NCI-H2107 treated with DMSO at 0.1 percent for 48 hours (cell line): ENCODE measurements at regions not wholly inside any gene's neighbourhood (a gene's known extent, or its start where the extent isn't known, plus 50 kb on each side); places are given as distances from the start of the nearest gene placed in this dataset.
"Not testable (repeated sequence)": the region's sequence is repeated elsewhere in the genome, so short reads cannot be mapped to it uniquely, and the experiment has no call there.

Source experiments
- DNase-seq: peaks from one replicate; lab custom pipeline; 2025; ENCODE audit not compliant: unreplicated experiment; lab: John Stamatoyannopoulos, UW

GRCh38 chr13:43946281-43946680, 66.6 kb downstream of the LACC1 start:
- no peak for DNase-seq

- DNase-seq, result no peak
These were observed 68.3 kb downstream of the LACC1 start for GRCh38 chr13:43947897-43948458.

GRCh38 chr13:43953370-43953769, 73.7 kb downstream of the LACC1 start:
- DNase-seq, result no peak

- not testable (repeated sequence) for DNase-seq
These were observed 77.3 kb downstream of the LACC1 start for GRCh38 chr13:43956975-43957374.

- DNase-seq, result no peak
These were observed 79.6 kb downstream of the LACC1 start for GRCh38 chr13:43959291-43959690.

GRCh38 chr13:43961909-43962308, 82.2 kb downstream of the LACC1 start:
- no peak for DNase-seq

- no peak for DNase-seq
These were observed 84.0 kb downstream of the LACC1 start for GRCh38 chr13:43963726-43964125.

- no peak for DNase-seq
These were observed 85.2 kb downstream of the LACC1 start for GRCh38 chr13:43964698-43965458.

GRCh38 chr13:43965459-43965845, 85.7 kb downstream of the LACC1 start:
- DNase-seq, result no peak

- DNase-seq, result not testable (repeated sequence)
These were observed 88.7 kb downstream of the LACC1 start for GRCh38 chr13:43968251-43968942.

GRCh38 chr13:43968943-43969690, 89.4 kb downstream of the LACC1 start:
- DNase-seq, result not testable (repeated sequence)

GRCh38 chr13:43969919-43970318, 90.2 kb downstream of the LACC1 start:
- DNase-seq, result not testable (repeated sequence)

GRCh38 chr13:43970520-43971242, 91.0 kb downstream of the LACC1 start:
- not testable (repeated sequence) for DNase-seq

GRCh38 chr13:43971324-43971723, 91.6 kb downstream of the LACC1 start:
- not testable (repeated sequence) for DNase-seq

- no peak for DNase-seq
These were observed 98.2 kb downstream of the LACC1 start for GRCh38 chr13:43977911-43978310.

- no peak for DNase-seq
These were observed 99.0 kb downstream of the LACC1 start for GRCh38 chr13:43978688-43979087.

GRCh38 chr13:43979492-43979891, 99.8 kb downstream of the LACC1 start:
- DNase-seq, result no peak

GRCh38 chr13:43980587-43980986, 100.9 kb downstream of the LACC1 start:
- DNase-seq, result no peak

- no peak for DNase-seq
These were observed 101.4 kb downstream of the LACC1 start for GRCh38 chr13:43981091-43981490.

GRCh38 chr13:43981512-43982301, 102.0 kb downstream of the LACC1 start:
- no peak for DNase-seq
